Stimulated activated CD8-positive, alpha-beta memory T cell treated with anti-CD3 and anti-CD28 coated beads, Interleukin-7, amount 100 ng/mL, for 4 hours (primary cell): ENCODE measurements at regions not wholly inside any gene's neighbourhood (a gene's known extent, or its start where the extent isn't known, plus 50 kb on each side); places are given as distances from the start of the nearest gene placed in this dataset.

Experiments used
- DNase-seq, 2 donors: peaks; one replicate each; pipeline ENCODE4 v3.0.0-alpha.2; 2020; ENCODE audit warnings: low read depth in 2 of 2

DNA sequence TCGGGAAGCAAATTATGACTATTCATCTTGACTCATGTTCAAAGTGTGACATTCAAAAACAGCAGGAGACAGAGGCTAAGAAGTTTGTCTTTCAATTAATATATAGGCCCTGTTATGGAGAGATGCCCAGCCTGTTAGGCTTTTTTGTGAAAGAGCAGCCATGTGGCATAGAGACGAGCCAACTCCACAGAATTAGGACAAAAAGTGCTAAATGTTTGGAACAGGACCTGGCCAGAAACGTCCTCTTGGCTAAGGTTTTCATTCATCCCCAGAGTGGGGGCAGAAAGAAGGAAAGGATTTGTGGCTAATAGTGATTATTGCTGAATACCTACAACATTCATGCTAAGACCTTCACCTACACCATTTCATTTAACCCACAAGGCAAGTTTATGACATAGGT lies 324.7 kb upstream of the NPVF start:
- DNase-seq, result no peak

DNA sequence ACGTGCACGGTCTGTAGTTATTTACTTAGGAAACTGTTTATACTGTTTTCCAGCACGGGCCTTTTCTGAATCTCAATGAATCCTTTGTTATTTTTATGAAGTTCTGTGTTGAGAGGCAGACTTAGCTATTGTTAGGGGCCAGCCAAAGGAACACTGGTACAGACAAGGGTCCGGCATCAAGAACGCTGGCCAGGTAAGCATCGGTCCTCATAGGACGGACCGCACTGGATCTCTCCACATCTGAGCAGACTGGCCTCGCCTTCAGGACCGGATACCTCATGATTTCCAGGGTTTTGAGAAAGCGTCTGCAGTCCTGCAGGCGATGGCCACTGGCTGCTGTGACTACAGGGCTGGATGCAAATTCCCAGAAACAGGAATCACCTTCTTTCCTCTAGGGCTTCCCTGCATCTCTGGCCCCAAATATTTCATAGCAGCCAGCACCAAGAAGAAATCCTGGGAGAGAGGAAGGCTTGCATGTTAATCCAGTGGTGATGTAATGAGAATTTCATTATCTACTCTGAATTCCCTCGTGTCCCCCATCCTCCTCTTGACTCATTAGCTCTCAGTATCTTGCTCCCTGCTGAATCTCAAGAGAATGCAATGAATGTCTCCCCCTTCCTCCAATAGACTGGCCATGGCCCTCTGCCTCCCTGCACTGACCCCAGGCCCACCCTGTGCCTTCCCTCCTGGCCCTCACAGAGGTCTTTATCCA lies 325.4 kb upstream of the NPVF start:
- DNase-seq, result no peak

DNA sequence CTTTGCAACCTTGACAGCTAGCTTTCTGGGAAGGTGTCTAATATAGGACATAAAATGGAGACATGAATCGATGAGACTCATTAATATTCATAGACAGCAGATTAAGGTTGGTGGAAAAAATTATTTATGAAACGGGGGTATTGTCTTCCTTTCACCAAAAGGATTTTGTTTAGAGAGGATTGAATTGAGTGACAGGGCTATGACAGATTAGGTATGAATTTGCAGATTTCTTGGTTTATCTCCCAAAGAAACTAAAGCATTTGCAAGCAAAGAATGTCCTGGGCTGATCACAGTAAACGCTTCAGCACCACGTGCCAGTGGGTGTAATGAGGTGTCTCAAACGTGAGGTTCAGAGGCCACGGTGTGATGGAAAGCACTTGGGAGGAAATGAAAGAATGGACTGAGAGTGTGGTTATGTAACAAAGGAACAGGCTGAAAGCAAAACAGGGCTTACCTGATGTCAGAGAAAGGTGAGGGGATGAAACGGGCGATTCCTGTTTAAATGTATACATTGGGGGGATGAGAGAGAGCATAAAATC lies 329.2 kb upstream of the NPVF start:
- no peak for DNase-seq

DNA sequence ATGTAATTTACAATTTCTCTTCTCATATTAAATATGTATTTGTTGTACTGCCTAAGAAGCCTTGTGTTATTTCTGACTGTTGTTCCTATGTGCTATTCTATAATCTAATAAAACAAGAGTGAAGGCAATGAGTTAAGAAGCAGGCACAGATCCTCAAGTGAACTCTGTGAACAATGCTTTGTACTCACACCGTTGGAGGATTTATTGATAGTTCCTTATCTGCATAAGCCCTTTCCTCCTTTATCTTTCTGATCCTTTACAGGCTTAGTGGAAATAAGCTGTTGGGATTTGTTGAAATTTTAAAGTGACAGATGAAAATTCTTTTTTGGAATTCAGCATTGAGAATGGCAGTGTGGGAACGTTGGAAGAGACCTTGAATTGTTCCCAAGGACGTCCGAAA lies 329.6 kb upstream of the NPVF start:
- no peak for DNase-seq

DNA sequence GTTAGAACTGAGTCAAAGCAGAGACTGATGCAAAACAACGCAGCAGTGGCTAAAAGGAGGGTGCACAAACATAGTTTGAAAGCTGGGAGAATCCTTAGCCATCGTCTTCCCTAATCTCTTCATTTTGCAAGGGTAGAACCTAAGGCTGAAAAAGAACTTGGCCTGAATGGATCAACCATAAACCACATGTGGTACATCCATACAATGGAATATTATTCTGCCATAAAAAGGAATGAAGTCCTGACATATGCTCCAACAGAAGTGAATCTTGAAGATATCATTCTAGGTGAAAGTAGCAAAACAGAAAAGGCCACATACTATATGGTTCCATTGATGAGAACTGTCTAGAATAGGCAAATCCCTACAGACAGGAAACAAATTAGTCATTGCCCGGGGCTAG lies 330.3 kb upstream of the NPVF start:
- no peak for DNase-seq

DNA sequence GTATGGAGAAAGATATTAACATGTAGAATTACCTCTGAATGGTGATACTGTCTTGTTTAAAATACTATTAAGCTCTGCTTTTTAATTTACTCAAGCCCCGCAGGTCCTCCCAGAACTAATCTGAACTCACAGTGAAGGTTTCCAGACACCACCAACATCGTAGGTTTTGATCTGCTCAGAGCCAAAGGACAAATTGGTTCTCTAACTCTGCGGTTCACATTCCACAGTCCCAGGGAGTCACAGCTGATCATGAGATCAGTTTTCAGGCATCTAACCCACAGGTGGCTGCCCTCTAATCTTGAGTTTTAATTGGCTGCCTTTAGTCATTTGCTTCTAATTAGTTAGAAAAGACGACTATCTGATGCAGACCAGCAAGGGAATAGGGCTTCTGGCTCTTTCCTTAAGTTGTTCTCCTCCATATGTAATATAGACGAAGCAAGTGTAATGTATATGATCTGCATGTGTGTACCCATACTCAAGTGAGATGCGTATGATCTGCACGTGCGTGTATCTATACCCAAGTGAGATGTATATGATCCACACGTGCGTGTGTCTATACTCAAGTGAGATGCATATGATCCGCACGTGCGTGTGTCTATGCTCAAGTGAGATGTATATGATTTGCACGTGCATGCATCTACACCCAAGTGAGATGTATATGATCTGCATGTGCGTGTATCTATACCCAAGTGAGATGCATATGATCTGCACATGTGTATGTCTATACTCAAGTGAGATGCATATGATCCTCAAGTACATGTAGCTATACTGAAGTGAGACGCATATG lies 331.5 kb upstream of the NPVF start:
- DNase-seq, result no peak

DNA sequence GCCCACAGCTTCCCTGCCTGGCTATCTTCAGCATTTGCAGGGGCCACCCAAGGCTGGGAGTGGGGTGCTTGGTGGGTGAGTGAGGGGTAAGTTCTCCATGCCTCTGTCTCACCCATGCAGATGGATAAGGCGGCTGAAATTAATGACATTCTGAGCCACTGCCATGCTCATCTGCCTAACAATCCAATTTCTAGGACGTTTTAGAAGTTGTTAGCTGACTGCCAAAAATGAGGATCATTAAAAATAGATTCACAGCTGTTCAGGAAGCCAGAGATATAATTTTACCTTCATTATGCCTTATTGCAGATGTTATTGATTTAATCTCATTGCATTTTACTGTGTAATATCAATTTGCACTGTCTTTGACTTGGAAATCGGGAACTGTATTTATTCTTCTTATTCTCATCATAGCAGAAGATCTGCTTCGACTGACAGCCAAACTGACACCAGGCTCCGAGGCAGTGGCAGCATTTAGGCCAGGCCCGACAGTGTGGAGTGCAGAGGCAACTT lies 334.4 kb upstream of the NPVF start:
- no peak for DNase-seq

DNA sequence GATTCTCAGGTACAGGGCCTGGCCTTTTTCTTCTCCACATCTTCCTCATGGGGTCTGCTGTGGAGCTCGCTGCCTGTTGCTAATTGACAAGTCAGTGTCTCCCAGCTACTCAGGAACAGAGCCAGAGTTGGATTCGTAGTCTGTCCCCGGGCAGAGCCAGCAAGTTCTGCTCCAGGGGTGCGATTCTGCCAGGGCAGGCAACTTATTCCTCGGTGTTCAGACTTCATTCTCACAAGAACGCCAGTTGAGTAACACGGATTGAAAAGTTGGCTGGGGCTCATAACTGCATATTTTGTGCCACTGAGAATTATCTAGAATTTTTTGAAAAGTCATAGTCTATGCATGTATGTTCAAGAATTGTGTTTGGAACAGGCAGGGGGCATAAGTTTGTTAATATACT lies 336.7 kb upstream of the NPVF start:
- DNase-seq, result no peak

DNA sequence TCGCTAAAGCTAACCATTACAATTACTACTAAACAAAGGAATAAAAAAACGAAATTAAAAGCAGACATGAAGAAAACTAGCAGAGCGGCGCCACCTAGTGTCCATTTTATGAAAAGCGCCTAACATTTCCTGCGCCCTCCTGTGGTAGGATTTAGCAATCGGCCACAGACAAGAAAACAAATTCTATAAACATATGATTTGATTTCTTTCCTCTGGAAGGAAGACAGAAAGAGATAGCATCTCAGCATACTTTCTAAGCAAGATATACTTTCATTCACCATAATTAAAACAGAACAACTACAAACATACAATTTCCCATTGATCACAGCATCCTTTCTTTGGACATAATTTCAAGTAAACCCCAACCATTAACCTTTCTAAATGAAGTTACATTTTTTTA lies 337.7 kb upstream of the NPVF start:
- DNase-seq, result peak; percentile 14 to 30

DNA sequence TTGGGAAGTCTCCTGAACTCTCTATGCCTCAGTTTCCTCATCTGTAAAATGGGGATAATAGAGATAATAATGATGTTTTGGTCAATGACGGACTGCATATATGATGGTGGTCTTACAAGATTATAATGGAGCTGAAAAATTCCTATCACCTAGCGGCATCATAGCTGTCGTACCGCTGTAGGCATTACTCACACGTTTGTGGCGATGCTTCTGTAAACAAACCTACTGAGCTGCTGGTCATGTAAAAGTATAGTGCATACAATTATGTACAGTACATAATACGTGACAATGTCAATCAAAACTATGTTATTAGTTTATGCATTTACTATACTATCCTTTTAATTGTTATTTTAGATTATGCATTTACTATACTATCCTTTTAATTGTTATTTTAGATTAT lies 339.1 kb upstream of the NPVF start:
- no peak for DNase-seq

DNA sequence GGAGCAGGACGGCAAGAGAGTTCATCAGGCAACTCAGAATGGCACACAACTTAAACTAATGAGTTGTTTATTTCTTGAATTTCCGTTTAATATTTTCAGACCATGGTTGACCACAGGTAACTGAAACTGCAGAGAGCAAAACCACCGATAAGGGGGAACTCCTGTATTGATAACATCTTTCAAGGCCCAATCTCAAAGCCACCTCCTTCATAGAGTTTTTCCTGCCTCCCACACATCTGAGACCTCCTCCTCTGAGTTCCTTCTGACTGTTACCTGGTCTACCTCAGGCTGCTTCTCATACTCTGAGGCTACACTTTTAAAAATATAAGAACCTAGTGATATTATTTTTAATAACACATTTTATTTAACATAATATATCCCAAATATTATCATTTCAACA lies 341.5 kb upstream of the NPVF start:
- no peak for DNase-seq

DNA sequence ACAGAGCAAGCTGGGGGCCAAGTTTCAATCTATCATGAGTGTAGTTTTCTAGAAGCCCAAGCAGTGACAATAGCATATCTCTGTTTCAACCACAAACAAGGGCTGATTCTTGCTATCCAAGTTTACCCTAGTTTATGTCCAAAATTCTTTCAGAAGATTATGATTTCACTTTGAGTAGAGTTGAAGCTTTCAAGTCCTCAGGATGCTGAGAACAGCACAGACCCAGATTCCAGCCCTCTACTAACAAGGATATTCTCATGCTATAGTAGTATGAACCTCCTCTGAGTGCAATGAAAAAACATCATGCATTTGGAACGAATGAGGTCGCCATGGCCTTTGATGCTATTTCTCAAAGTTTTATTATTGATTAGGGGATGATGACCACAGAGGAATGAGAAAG lies 344.1 kb upstream of the NPVF start:
- no peak for DNase-seq

DNA sequence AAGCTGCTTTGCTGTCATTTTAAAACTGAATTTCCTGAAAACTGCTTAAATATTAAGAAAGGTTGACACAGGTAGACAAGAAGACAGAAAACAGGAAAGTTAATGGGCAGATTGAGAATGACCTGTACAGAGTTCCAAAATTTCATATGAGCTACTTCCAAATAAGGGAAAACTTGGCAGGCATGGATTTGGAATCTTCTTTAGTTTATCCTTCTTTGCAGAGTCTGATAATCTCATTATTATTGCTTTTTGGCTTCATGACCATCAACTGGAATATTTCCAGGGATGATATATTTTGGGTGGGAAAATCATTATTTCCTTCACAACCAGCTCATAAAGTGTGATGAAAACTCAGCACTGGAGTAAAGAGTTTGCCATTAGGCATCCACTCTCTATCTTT lies 346.5 kb upstream of the NPVF start:
- no peak for DNase-seq

DNA sequence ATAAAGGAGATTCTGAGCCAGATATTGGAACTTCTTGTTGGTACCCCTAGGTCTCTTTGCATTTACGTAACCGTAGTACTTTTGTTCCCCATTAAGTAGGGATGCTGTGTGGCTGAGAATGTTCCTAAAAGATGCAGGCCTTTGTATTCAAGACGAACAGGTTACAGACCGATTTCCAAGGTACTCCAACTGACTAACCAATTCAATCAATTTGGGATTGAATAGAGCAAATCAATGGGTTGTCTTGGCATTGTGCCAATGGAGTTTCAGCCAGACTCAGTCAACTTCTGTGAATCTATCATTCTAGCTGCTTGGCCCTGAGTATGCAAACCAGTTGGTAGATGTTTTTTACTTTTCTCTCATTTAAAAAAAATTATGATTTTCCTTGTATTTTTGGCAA lies 347.3 kb upstream of the NPVF start:
- DNase-seq, result no peak

DNA sequence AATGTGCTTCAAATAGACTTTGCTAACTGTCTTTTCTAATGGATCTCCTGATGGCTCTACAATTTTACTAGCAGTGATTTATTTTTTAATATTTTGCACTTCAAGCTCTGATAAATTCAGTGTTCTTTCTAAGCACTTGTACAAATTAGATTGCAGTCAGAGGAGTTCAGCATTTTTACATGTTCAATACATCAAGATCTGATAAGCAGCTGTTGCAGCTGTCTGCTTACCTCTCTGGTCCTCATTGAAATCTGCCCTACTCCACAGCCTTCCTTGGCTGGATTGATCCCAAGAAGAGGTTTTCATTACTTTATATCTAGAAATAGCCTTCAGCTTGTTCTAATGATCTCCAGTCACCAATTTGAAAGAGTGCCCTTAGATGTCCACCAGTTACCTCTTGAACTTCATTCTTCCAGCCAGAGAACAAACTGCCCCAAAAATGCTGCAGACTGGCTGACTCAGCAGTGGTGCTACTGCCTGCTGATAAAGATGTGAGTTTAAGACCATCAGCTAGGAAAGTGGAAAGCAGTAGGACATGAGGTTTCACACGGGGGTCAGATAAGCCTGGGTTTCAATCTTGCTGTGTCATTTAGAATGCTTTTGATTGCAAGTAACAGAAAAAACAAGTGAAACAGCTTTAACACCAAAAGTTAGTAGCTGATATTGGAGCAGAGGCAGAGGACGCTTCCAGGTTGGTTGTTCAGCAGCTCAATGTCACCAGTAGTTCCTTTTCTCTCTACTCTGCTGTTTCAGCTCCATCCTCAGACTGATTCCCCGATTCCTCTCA lies 350.9 kb upstream of the NPVF start:
- DNase-seq, result no peak

DNA sequence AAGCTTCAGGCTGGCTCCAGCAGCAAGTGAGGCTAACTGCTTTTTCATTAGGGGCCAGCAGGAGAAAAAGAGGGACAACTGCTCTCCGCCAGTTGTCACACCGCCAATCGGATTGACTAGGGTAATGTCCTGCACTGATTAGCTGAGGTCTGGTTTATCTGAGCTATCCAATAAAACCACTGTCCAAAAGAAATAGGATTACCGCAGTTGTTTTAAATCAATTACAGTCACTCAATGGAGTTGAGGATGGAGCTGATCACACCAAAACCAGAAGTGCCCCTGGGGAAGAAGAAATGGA lies 351.4 kb upstream of the NPVF start:
- no peak for DNase-seq

DNA sequence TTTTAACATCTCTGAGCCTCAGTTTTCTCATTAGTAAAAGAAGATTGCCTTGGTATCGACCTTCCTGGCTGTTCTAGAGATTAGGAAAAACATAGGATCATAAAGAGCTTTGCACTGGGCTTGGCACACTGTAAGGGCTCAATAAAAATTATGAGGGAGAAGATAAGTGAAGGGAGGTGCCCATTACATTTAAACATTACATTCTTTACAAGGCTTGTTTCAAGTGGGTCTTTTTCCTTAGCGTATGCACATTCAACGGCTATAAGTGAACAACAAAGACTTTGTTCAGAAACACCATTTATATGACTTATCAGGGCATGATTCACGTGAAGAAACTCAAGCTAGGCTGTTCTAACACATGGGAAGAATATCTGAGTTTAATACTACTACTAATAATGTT lies 351.9 kb upstream of the NPVF start:
- no peak for DNase-seq

DNA sequence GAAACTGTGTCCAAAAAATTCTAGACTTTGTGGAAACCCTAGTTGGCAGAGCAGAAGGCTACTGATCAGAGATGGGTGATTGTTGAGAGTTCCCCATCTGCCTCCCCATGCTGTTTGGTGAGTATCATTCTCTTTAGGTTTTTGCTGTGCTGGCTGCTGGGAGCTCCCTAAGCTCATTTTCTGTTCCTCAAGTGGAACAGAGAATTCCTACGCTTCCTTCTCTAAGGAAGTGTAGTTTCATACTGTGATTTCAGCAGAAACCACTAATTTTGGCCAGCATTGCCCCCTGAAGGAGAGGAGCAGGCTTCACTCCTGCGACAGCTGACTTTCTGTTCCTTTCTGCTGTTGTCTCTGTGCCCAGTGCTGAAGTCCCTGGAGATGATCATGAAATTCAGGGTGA lies 355.3 kb upstream of the NPVF start:
- no peak for DNase-seq

DNA sequence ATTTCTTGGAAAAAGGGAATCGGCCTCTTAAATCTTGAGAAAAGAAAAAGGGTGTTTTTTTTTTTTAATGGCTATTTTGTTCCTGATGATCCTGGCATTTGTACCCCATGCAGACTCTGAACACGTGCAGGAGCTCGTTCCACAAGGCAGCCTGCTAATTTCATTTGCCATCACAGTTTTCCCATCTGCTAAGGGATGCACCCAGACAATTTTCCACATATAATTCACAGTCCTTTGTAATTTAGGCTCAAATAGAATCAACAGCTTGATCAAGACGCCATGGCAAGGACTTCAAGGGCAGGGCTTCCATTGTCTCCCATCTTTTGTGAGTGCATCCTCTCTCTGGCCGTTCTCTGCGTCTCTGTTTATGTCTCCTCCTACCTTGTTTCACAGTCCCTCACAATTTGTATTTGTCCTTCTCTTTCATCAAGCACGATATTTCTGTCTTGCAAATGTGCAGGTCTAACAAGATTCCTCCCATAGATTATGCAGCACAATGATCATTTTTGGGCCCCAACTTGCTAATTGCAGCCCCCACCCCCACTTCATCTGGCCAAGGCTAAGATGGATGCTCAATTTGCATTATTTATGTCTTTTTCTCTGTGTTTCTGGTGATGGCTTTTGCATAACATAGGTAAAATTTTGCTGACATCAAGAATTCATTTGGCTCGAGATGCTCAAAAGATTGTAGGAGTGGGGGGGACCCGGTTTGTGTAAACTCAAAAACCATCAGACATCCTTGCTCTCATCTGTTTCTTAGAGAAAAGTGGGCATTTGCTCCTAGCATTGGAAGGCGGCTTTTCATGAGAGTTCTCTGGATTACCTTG lies 356.0 kb upstream of the NPVF start:
- no peak for DNase-seq

DNA sequence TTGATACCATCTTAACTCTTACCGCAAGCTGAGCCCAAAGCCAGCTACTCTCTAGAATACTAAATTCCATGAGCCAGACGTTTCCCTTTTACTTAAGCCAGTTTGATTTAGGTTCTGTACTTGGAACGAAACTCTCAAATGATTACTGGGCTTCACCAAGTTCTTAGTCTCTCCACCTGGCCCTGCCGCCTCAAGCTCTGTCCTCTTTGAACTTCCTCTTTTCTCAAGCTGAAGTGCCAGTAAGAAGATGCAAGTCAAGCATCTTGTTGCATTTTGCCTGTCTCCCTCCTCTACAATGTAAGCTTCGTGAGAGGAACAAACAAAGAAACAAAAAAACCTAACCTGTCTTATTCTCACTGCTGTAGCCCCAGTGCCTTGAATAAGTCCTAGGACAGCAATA lies 358.2 kb upstream of the NPVF start:
- no peak for DNase-seq

DNA sequence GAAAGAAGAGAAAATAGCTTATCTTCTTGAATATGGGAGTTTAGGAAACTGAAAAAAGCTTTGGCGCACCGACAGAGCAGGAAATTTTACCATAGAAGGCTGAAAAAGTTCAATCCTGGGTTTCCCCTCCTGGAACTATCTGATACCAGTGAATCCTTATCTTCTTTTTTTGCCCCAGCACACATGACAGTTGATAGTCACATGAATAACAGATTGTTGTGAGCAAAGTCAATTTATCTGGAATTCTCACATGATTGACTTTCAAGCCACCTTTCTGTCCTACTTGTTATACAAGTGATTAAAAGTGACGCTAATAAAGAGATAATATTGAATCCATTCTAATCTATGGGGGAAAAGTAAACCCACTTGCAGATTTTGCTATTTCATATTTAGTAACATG lies 365.8 kb upstream of the NPVF start:
- no peak for DNase-seq

DNA sequence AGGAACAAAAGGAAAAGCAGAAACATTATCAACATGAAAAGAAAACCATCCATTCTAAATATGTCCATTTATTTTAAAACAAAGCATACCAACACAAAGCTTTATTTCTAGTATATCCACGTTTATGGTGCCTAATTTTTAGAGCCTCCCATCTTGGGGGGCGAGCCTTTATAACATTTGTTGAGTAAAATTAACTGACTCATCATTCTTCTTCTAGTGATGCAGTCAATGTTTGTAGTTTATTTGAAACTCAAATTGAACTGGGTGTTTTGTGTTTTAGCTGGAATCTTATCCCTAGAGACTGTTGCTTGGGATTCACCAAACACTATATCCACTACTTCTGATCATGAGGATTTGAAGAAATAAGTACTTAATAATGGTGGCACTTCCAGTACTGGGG lies 366.4 kb upstream of the NPVF start:
- no peak for DNase-seq
